Nephron (organoid): ENCODE measurements at regions not wholly inside any gene's neighbourhood (a gene's known extent, or its start where the extent isn't known, plus 50 kb on each side); places are given as distances from the start of the nearest gene placed in this dataset.
"Not testable (repeated sequence)": the region's sequence is repeated elsewhere in the genome, so short reads cannot be mapped to it uniquely, and the experiment has no call there.

Experiments
- H3K27ac Mint-ChIP-seq, 3 experiments: 2 replicates each; pipeline ENCODE4 v1.8.0; 2020; ENCODE audit warnings: mixed read lengths in 3 of 3, mild to moderate bottlenecking in 2 of 3, moderate library complexity in 1 of 3
- H3K27me3 Mint-ChIP-seq: 2 replicates; pipeline ENCODE4 v1.8.0; 2021; ENCODE audit warnings: low read depth, mild to moderate bottlenecking, moderate library complexity, mixed read lengths
- H3K36me3 Mint-ChIP-seq: 2 replicates; pipeline ENCODE4 v1.8.0; 2020; ENCODE audit warnings: low read depth, mixed read lengths
- H3K4me1 Mint-ChIP-seq: 2 replicates; pipeline ENCODE4 v1.8.0; 2020; ENCODE audit warnings: mixed read lengths
- H3K4me3 Mint-ChIP-seq, 3 experiments: 2 replicates each; pipeline ENCODE4 v1.8.0; 2020; ENCODE audit warnings: mild to moderate bottlenecking in 3 of 3, mixed read lengths in 3 of 3, moderate library complexity in 2 of 3
- H3K9me3 Mint-ChIP-seq: 2 replicates; pipeline ENCODE4 v1.8.0; 2020; ENCODE audit warnings: mixed read lengths
- CTCF ChIP-seq, 3 experiments: fragments of 200-600 bp; sonication (generic); IDR thresholded peaks; one replicate each; pipeline ENCODE4 v1.5.0; 2021; ENCODE audit warnings: antibody characterized with exemption in 3 of 3; ENCODE audit not compliant: unreplicated experiment in 3 of 3

GRCh38 chr13:54768214-54768613 lies 1739.6 kb downstream of the OLFM4 start:
- Mint-ChIP-seq H3K9me3 (no peaks in the 10 kb centered on the region), H3K36me3 (no peaks in the 10 kb centered on the region), H3K4me1 (no peaks in the 10 kb centered on the region), H3K4me3 (no peak overlapping the region), H3K27me3 (no peaks in the 10 kb centered on the region), H3K27ac (no peak overlapping the region)
- no peak for TF ChIP-seq CTCF (IDR thresholded peaks at IDR 0.05; ENCODE audit: unreplicated experiment in 3 of 3)

GRCh38 chr13:54775501-54776191 lies 1747.0 kb downstream of the OLFM4 start:
- Mint-ChIP-seq H3K9me3 (no peaks in the 10 kb centered on the region), H3K4me1 (no peaks in the 10 kb centered on the region), H3K27me3 (no peaks in the 10 kb centered on the region), H3K4me3 (no peak overlapping the region), H3K36me3 (no peaks in the 10 kb centered on the region), H3K27ac (no peak overlapping the region)
- TF ChIP-seq CTCF (IDR thresholded peaks at IDR 0.05; ENCODE audit: unreplicated experiment in 3 of 3), result no peak

- H3K9me3 Mint-ChIP-seq, result no peaks in the 10 kb centered on the region
- H3K4me3 Mint-ChIP-seq, result no peak overlapping the region
- H3K36me3 Mint-ChIP-seq, result no peaks in the 10 kb centered on the region
- no peak for TF ChIP-seq CTCF (IDR thresholded peaks at IDR 0.05; ENCODE audit: unreplicated experiment in 3 of 3)
- H3K4me1 Mint-ChIP-seq, result no peaks in the 10 kb centered on the region
- H3K27ac Mint-ChIP-seq, result no peak overlapping the region
- no peaks in the 10 kb centered on the region for H3K27me3 Mint-ChIP-seq
Measured at GRCh38 chr13:54787754-54788153, 1759.1 kb downstream of the OLFM4 start.

GRCh38 chr13:54799621-54800226 lies 1771.1 kb downstream of the OLFM4 start:
- no peak for TF ChIP-seq CTCF (IDR thresholded peaks at IDR 0.05; ENCODE audit: unreplicated experiment in 3 of 3)
- no peak overlapping the region for H3K27ac Mint-ChIP-seq
- no peak overlapping the region for H3K4me3 Mint-ChIP-seq
- peaks cover 3% of the 10 kb centered on the region for H3K9me3 Mint-ChIP-seq
- no peaks in the 10 kb centered on the region for H3K27me3 Mint-ChIP-seq
- no peaks in the 10 kb centered on the region for H3K4me1 Mint-ChIP-seq
- H3K36me3 Mint-ChIP-seq, result no peaks in the 10 kb centered on the region

GRCh38 chr13:54802226-54802625 lies 1773.6 kb downstream of the OLFM4 start:
- Mint-ChIP-seq H3K27me3 (no peaks in the 10 kb centered on the region), H3K36me3 (no peaks in the 10 kb centered on the region), H3K4me1 (no peaks in the 10 kb centered on the region), H3K4me3 (no peak overlapping the region), H3K27ac (no peak overlapping the region), H3K9me3 (peaks cover 3% of the 10 kb centered on the region)
- no peak for TF ChIP-seq CTCF (IDR thresholded peaks at IDR 0.05; ENCODE audit: unreplicated experiment in 3 of 3)

- Mint-ChIP-seq H3K36me3 (no peaks in the 10 kb centered on the region), H3K4me3 (no peak overlapping the region), H3K27ac (no peak overlapping the region), H3K27me3 (no peaks in the 10 kb centered on the region), H3K4me1 (no peaks in the 10 kb centered on the region), H3K9me3 (no peaks in the 10 kb centered on the region)
- TF ChIP-seq CTCF (IDR thresholded peaks at IDR 0.05; ENCODE audit: unreplicated experiment in 3 of 3), result no peak
Measured at GRCh38 chr13:54805743-54806142, 1777.1 kb downstream of the OLFM4 start.

- peaks cover 25% of the 10 kb centered on the region for H3K9me3 Mint-ChIP-seq
- H3K27ac Mint-ChIP-seq, H3K4me3 Mint-ChIP-seq, H3K36me3 Mint-ChIP-seq, H3K27me3 Mint-ChIP-seq, H3K4me1 Mint-ChIP-seq: not testable (repeated sequence)
Measured at GRCh38 chr13:54821938-54822470, 1793.4 kb downstream of the OLFM4 start.

GRCh38 chr13:54829391-54830068 lies 1800.9 kb downstream of the OLFM4 start:
- H3K9me3 Mint-ChIP-seq, result peaks cover 13% of the 10 kb centered on the region
- H3K4me3 Mint-ChIP-seq, H3K27me3 Mint-ChIP-seq, H3K27ac Mint-ChIP-seq, H3K4me1 Mint-ChIP-seq, H3K36me3 Mint-ChIP-seq: not testable (repeated sequence)
